ENCODE measurements at regions not wholly inside any gene's neighbourhood (a gene's known extent, or its start where the extent isn't known, plus 50 kb on each side); places are given as distances from the start of the nearest gene placed in this dataset.

DNA sequence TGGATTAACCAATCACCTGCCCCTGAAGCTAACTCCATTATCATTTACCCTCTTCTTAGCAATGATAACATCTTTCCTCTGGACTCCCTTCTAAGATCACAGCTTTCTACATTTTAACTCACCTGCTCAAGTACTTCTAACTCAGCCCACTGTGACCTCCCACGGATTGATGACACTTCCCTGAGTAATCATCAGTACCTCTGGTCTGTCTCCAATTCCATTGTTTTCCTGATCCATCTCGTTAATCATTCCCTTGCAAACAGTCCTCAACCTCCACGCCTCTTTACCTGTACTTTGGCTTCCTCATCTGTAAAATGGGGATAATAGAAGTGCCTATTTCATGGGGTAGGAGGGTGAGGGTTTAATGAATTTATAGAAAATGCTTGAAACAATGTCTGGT lies 195.3 kb upstream of the APP start:
- WGBS, 5 donors: 67 to 89% (median 78%) methylated on average over 3 of the region's 3 CpGs
- intact Hi-C loops (cut with DNase I; ENCODE audit: low total_unique reads): no loop called here
- no peaks in the 10 kb centered on the region for H3K9me3 ChIP-seq
- H3K36me3 ChIP-seq: no peaks in the 10 kb centered on the region
- no peaks in the 10 kb centered on the region for H3K4me1 ChIP-seq
- TF ChIP-seq POLR2AphosphoS5 (IDR thresholded peaks at IDR 0.05): no peak
- TF ChIP-seq CTCF (IDR thresholded peaks at IDR 0.05 in 8 of 11, conservative IDR thresholded peaks at IDR 0.05 in 3 of 11): no peak
- no peak for TF ChIP-seq POLR2A (IDR thresholded peaks at IDR 0.05)
- H3K27ac ChIP-seq: no peak overlapping the region
- H3K4me3 ChIP-seq: no peak overlapping the region
- no peaks in the 10 kb centered on the region for H3K27me3 ChIP-seq (replicated peaks in 1 of 7)
- no peak for DNase-seq

GRCh38 chr21:26351661-26352060 lies 181.1 kb upstream of the APP start:
- Histone ChIP-seq H3K36me3 (no peaks in the 10 kb centered on the region), H3K4me1 (no peaks in the 10 kb centered on the region), H3K27ac (no peak overlapping the region), H3K27me3 (replicated peaks in 1 of 7) (no peaks in the 10 kb centered on the region), H3K4me3 (no peak overlapping the region), H3K9me3 (peaks cover 0 to 12% (median 0%) of the 10 kb centered on the region in 8 donors)
- WGBS, 5 donors: 0 to 2% (median 0%) methylated on average over 1 of the region's 1 CpG
- TF ChIP-seq POLR2AphosphoS5 (IDR thresholded peaks at IDR 0.05) (no peak), POLR2A (IDR thresholded peaks at IDR 0.05) (no peak), CTCF (IDR thresholded peaks at IDR 0.05 in 8 of 11, conservative IDR thresholded peaks at IDR 0.05 in 3 of 11) (no peak)
- intact Hi-C loops (cut with DNase I; ENCODE audit: low total_unique reads): no loop called here
- no peak for DNase-seq

- Histone ChIP-seq H3K27ac (no peak overlapping the region), H3K4me1 (no peaks in the 10 kb centered on the region), H3K4me3 (no peak overlapping the region), H3K36me3 (no peaks in the 10 kb centered on the region), H3K27me3 (replicated peaks in 1 of 7) (no peaks in the 10 kb centered on the region), H3K9me3 (peaks cover 0 to 5% (median 0%) of the 10 kb centered on the region in 8 donors)
- DNase-seq: no peak
- no peak for TF ChIP-seq CTCF (IDR thresholded peaks at IDR 0.05 in 8 of 11, conservative IDR thresholded peaks at IDR 0.05 in 3 of 11)
- no peak for TF ChIP-seq POLR2AphosphoS5 (IDR thresholded peaks at IDR 0.05)
- TF ChIP-seq POLR2A (IDR thresholded peaks at IDR 0.05): no peak
- intact Hi-C loops (cut with DNase I; ENCODE audit: low total_unique reads): no loop called here
- WGBS, 5 donors: 62 to 84% (median 79%) methylated on average over 4 of the region's 4 CpGs
Measured at GRCh38 chr21:26332867-26333266, 162.3 kb upstream of the APP start.

DNA sequence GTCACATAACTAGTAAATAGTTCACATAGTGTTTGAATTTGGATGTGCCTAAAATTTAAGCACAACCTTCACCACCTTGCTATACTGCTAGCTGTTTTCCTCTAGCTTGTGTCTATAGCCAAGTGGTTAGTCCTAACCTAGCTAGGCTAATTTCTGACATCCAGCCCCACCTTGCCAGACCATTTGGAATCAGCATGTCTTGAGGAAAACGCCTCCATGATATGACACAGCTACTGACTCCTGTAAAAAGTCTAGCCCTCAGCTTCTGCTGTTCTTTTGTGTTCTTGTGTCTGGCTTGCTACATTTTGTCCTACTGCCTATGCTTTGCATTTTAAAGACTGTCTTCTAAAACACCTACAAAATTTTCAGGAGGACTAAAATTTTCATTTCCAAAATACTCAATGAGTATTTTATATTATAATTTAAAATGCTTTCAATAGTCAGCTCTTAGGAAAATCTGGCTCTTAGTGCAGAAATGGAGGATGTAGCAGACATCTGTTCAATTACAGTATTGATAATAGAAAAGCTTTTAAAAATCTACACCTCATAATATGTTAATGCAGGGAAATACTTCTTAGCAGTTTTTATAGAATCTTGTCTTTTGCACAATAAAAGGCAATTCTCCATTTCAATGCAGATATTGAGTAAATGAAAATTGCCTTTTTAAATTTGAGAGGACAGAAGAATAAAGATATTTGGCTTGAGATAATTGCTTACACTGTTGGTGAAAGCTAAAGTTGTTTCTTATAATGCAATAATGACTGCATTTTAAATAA lies 160.8 kb upstream of the APP start:
- Histone ChIP-seq H3K9me3 (peaks cover 0 to 5% (median 0%) of the 10 kb centered on the region in 8 donors), H3K4me3 (no peak overlapping the region), H3K4me1 (no peaks in the 10 kb centered on the region), H3K27me3 (replicated peaks in 1 of 7) (no peaks in the 10 kb centered on the region), H3K36me3 (no peaks in the 10 kb centered on the region), H3K27ac (no peak overlapping the region)
- DNase-seq: no peak
- TF ChIP-seq CTCF (IDR thresholded peaks at IDR 0.05 in 8 of 11, conservative IDR thresholded peaks at IDR 0.05 in 3 of 11) (no peak), POLR2AphosphoS5 (IDR thresholded peaks at IDR 0.05) (no peak), POLR2A (IDR thresholded peaks at IDR 0.05) (no peak)
- 63 to 80% (median 65%) methylated on average over 1 of the region's 1 CpG for WGBS, 5 donors
- intact Hi-C loops (cut with DNase I; ENCODE audit: low total_unique reads): no loop called here
